SK-N-SH (cell line): ENCODE measurements at regions not wholly inside any gene's neighbourhood (a gene's known extent, or its start where the extent isn't known, plus 50 kb on each side); places are given as distances from the start of the nearest gene placed in this dataset.
A peak's percentile ranks its signal among the peaks of the same experiment; 100 is the strongest.

Source experiments
- CTCF ChIA-PET: fragments of 300-600, 350-600 bp; formaldehyde crosslinking; extraction: SDS; loops from one replicate; lab custom pipeline; 2021; lab: Yijun Ruan, JAX
- POLR2A ChIA-PET: fragments of 350-600 bp; sonication (Branson Sonifier 250); formaldehyde crosslinking; extraction: SDS; loops from one replicate; lab custom pipeline; 2020; ENCODE audit warnings: antibody characterized with exemption, inconsistent platforms; lab: Yijun Ruan, JAX
- DNase-seq: peaks from one replicate; pipeline ENCODE4 v3.0.0; 2012
- H2AFZ ChIP-seq: fragments of 200-600 bp; sonication (generic); 2 replicates; pipeline ENCODE4 v1.8.1; 2016; ENCODE audit warnings: antibody characterized with exemption, mild to moderate bottlenecking, low read depth
- H3F3A ChIP-seq: fragments of 200-600 bp; sonication (generic); replicated peaks from 2 replicates; pipeline ENCODE3; 2016; ENCODE audit warnings: antibody characterized with exemption, mild to moderate bottlenecking; ENCODE audit not compliant: insufficient read depth
- H3K27ac ChIP-seq, 2 experiments: fragments of 200-500 bp in 1 of 2; fragments of 200-600 bp in 1 of 2; sonication (Bioruptor generic) in 1 of 2; sonication (generic), shearing (Covaris generic) in 1 of 2; 2 replicates each; pipeline versions ENCODE4 v1.5.1 to v1.6.1; 2014 to 2016; ENCODE audit warnings: low read depth in 2 of 2, inconsistent platforms in 1 of 2, low read length in 1 of 2, mild to moderate bottlenecking in 1 of 2, mixed read lengths in 1 of 2
- H3K27me3 ChIP-seq: fragments of 200-600 bp; sonication (generic), shearing (Covaris generic); 2 replicates; pipeline ENCODE4 v1.6.1; 2016; ENCODE audit warnings: mixed run types; ENCODE audit not compliant: insufficient read depth
- H3K36me3 ChIP-seq, 2 experiments: fragments of 200-500 bp in 1 of 2; fragments of 200-600 bp in 1 of 2; sonication (Bioruptor generic) in 1 of 2; sonication (generic) in 1 of 2; replicated peaks in 1 of 2; 2 replicates each; pipeline versions ENCODE3 to v1.5.1; 2014 to 2016; ENCODE audit warnings: low read length in 1 of 2, mild to moderate bottlenecking in 1 of 2; ENCODE audit not compliant: insufficient read depth in 2 of 2, control insufficient read depth in 1 of 2
- H3K4me1 ChIP-seq, 2 experiments: fragments of 200-500 bp in 1 of 2; fragments of 200-600 bp in 1 of 2; sonication (Bioruptor generic) in 1 of 2; sonication (generic), shearing (Covaris generic) in 1 of 2; 2 replicates each; pipeline versions ENCODE4 v1.5.1 to v1.6.1; 2014 to 2016; ENCODE audit warnings: low read depth in 1 of 2, low read length in 1 of 2, mixed run types in 1 of 2; ENCODE audit not compliant: insufficient read depth in 2 of 2, control insufficient read depth in 1 of 2
- H3K4me2 ChIP-seq: fragments of 200-600 bp; sonication (generic), shearing (Covaris generic); 2 replicates; pipeline ENCODE4 v1.6.1; 2017; ENCODE audit warnings: mixed run types
- H3K4me3 ChIP-seq, 2 experiments: fragments of 200-500 bp in 1 of 2; fragments of 200-600 bp in 1 of 2; sonication (Bioruptor generic) in 1 of 2; sonication (generic), shearing (Covaris generic) in 1 of 2; 2 replicates each; pipeline versions ENCODE4 v1.5.1 to v1.8.1; 2014 to 2016; ENCODE audit warnings: low read depth in 2 of 2, inconsistent platforms in 1 of 2, low read length in 1 of 2, mild to moderate bottlenecking in 1 of 2, mixed read lengths in 1 of 2, moderate library complexity in 1 of 2
- H3K79me2 ChIP-seq: fragments of 200-600 bp; sonication (generic); 2 replicates; pipeline ENCODE4 v1.8.1; 2017; ENCODE audit warnings: mild to moderate bottlenecking; ENCODE audit not compliant: insufficient read depth
- H3K9ac ChIP-seq: fragments of 200-600 bp; sonication (generic); 2 replicates; pipeline ENCODE4 v1.6.1; 2017; ENCODE audit warnings: mixed run types
- H3K9me2 ChIP-seq: fragments of 200-600 bp; sonication (generic); 2 replicates; pipeline ENCODE4 v1.6.1; 2017; ENCODE audit warnings: mixed run types
- H3K9me3 ChIP-seq: fragments of 200-600 bp; sonication (generic); 2 replicates; pipeline ENCODE4 v1.6.1; 2017; ENCODE audit warnings: mixed run types, mild to moderate bottlenecking, moderate library complexity
- H4K20me1 ChIP-seq: fragments of 200-600 bp; sonication (generic); 2 replicates; pipeline ENCODE4 v1.6.1; 2017; ENCODE audit warnings: mild to moderate bottlenecking, mixed run types; ENCODE audit not compliant: insufficient read depth
- CHD2 ChIP-seq: fragments of 150-350 bp; IDR thresholded peaks from 2 replicates; pipeline ENCODE4 v1.6.1; 2018; ENCODE audit warnings: low read length; ENCODE audit not compliant: partially characterized antibody
- ELF1 ChIP-seq: IDR thresholded peaks from 2 replicates; pipeline ENCODE4 v1.4.0; 2012
- EP300 ChIP-seq, 2 experiments: IDR thresholded peaks; 2 replicates each; pipeline versions ENCODE4 v1.4.0 to v1.6.1; 2012; ENCODE audit warnings: borderline replicate concordance in 1 of 2, low read depth in 1 of 2, low read length in 1 of 2
- FOXM1 ChIP-seq: IDR thresholded peaks from 2 replicates; pipeline ENCODE4 v1.4.0; 2012; ENCODE audit warnings: low read depth, mild to moderate bottlenecking
- GABPA ChIP-seq: IDR thresholded peaks from 2 replicates; pipeline ENCODE4 v1.4.0; 2012; ENCODE audit warnings: low read depth, mild to moderate bottlenecking
- GATA2 ChIP-seq: sonication (generic); formaldehyde crosslinking; IDR thresholded peaks from 2 replicates; pipeline ENCODE4 v1.5.0; 2020; ENCODE audit warnings: mild to moderate bottlenecking, missing genetic modification reagents
- MAX ChIP-seq: IDR thresholded peaks from 2 replicates; pipeline ENCODE4 v1.4.0; 2012; ENCODE audit warnings: low read depth
- MEF2A ChIP-seq: IDR thresholded peaks from 2 replicates; pipeline ENCODE4 v1.4.0; 2012; ENCODE audit warnings: low read depth, borderline replicate concordance
- MXI1 ChIP-seq: IDR thresholded peaks from 2 replicates; pipeline ENCODE4 v1.6.1; 2012; ENCODE audit warnings: mild to moderate bottlenecking, low read depth, low read length, improper control_type of control experiment
- NRF1 ChIP-seq: IDR thresholded peaks from 2 replicates; pipeline ENCODE4 v1.6.1; 2012; ENCODE audit warnings: low read depth, mild to moderate bottlenecking, low read length
- RAD21 ChIP-seq: IDR thresholded peaks from 2 replicates; pipeline ENCODE4 v1.6.1; 2012; ENCODE audit warnings: mild to moderate bottlenecking, low read length
- RFX5 ChIP-seq: IDR thresholded peaks from 2 replicates; pipeline ENCODE4 v1.6.1; 2012; ENCODE audit warnings: mild to moderate bottlenecking, improper control_type of control experiment, low read length
- TAF1 ChIP-seq: IDR thresholded peaks from 2 replicates; pipeline ENCODE4 v1.6.1; 2012; ENCODE audit warnings: low read depth, mild to moderate bottlenecking, low read length, moderate library complexity, borderline replicate concordance
- TCF12 ChIP-seq: IDR thresholded peaks from 2 replicates; pipeline ENCODE4 v1.4.0; 2012
- TEAD4 ChIP-seq: IDR thresholded peaks from 2 replicates; pipeline ENCODE4 v1.4.0; 2012; ENCODE audit warnings: mild to moderate bottlenecking, borderline replicate concordance; ENCODE audit not compliant: insufficient read depth
- USF1 ChIP-seq: IDR thresholded peaks from 2 replicates; pipeline ENCODE4 v1.4.0; 2012; ENCODE audit warnings: low read depth, borderline replicate concordance
- USF2 ChIP-seq: fragments of 150-350 bp; IDR thresholded peaks from 2 replicates; pipeline ENCODE4 v1.6.1; 2017; ENCODE audit warnings: antibody characterized with exemption, low read length, low read depth, borderline replicate concordance
- YY1 ChIP-seq: IDR thresholded peaks from 2 replicates; pipeline ENCODE4 v1.4.0; 2012; ENCODE audit warnings: low read depth, mild to moderate bottlenecking
- ZBTB33 ChIP-seq: IDR thresholded peaks from 2 replicates; pipeline ENCODE4 v1.4.0; 2012; ENCODE audit warnings: low read depth, borderline replicate concordance
- WGBS: methylation state at CpG from one replicate; pipeline ENCODE4 v1.1.6; 2017; ENCODE audit warnings: low lambda C conversion rate; 5-methylcytosine and 5-hydroxymethylcytosine counted together
- TF ChIP-seq, protein P1 (sequence below): fragments of 200-600 bp; sonication (generic); IDR thresholded peaks from 2 replicates; pipeline ENCODE4 v1.6.1; 2017; ENCODE audit warnings: antibody characterized with exemption, mild to moderate bottlenecking, moderate library complexity

DNA sequence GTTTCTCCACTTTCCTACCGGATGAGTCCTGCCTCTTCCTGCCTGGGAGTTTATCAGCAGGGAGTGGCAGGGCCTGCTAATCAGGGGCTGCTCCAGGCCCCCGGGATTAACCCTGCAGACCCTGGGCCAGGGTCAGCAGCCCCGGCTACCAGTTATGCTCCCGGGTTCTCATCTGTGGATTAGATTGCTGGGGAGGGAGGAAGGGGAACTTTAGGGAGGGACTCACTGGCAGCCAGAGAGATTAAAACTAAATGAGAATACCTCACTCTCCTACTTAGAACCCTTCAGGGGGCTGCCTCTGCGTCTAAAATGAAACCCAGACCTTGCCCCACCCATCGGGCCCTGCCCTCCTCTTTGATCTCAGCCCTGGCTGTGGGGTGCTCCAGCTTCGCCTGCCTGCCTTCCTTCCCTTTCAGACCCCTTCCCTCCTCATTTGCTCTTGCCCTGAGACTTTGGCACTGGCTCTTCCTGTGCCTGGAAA is 130.5 kb upstream of the HAND1 start:
- Histone ChIP-seq H3K4me2 (no peak overlapping the region), H3K27me3 (no peaks in the 10 kb centered on the region; the same call in 1 of the 2 replicates), H4K20me1 (no peaks in the 10 kb centered on the region), H3K27ac (peak overlapping the region in 1 of 2 experiments; percentile 62; a peak in 2 of 4 replicates), H2AFZ (no peak overlapping the region), H3K79me2 (no peaks in the 10 kb centered on the region), H3K36me3 (no peaks in the 10 kb centered on the region), H3K4me3 (no peak overlapping the region), H3K9me3 (no peaks in the 10 kb centered on the region), H3K9me2 (no peaks in the 10 kb centered on the region), H3K9ac (no peak overlapping the region), H3F3A (no peaks in the 10 kb centered on the region), H3K4me1 (peaks cover 5 to 50% of the 10 kb centered on the region in 2 experiments; a peak in 2 of 4 replicates)
- no peak for TF ChIP-seq RFX5
- no peak for TF ChIP-seq GABPA
- TF ChIP-seq CHD2: no peak
- no peak for TF ChIP-seq USF1
- no peak for TF ChIP-seq RAD21
- TF ChIP-seq MXI1: no peak
- no peak for TF ChIP-seq USF2
- TF ChIP-seq TCF12: no peak
- no peak for TF ChIP-seq ZBTB33
- TF ChIP-seq TAF1: no peak
- TF ChIP-seq ELF1: no peak
- no peak for TF ChIP-seq MEF2A
- TF ChIP-seq, protein P1, sequence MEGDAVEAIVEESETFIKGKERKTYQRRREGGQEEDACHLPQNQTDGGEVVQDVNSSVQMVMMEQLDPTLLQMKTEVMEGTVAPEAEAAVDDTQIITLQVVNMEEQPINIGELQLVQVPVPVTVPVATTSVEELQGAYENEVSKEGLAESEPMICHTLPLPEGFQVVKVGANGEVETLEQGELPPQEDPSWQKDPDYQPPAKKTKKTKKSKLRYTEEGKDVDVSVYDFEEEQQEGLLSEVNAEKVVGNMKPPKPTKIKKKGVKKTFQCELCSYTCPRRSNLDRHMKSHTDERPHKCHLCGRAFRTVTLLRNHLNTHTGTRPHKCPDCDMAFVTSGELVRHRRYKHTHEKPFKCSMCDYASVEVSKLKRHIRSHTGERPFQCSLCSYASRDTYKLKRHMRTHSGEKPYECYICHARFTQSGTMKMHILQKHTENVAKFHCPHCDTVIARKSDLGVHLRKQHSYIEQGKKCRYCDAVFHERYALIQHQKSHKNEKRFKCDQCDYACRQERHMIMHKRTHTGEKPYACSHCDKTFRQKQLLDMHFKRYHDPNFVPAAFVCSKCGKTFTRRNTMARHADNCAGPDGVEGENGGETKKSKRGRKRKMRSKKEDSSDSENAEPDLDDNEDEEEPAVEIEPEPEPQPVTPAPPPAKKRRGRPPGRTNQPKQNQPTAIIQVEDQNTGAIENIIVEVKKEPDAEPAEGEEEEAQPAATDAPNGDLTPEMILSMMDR: no peak
- TF ChIP-seq EP300 (IDR thresholded peaks at IDR 0.05; ENCODE audit: borderline replicate concordance in 1 of 2, low read depth in 1 of 2, low read length in 1 of 2): no peak
- no peak for TF ChIP-seq NRF1
- no peak for TF ChIP-seq GATA2 (CRISPR knock-in tag)
- no peak for TF ChIP-seq FOXM1
- TF ChIP-seq TEAD4: no peak
- no peak for TF ChIP-seq MAX
- TF ChIP-seq YY1: no peak
- 66% methylated on average over 7 of the region's 7 CpGs for WGBS
- ChIA-PET CTCF (interaction anchor here (0.7 to 10.9 kb wide), 15 partner anchors 21 to 634 kb away, joined by 3 to 179 read pairs (median 9); no protein-coding TSS in a partner anchor), POLR2A (interaction anchor here (1.0 to 1.8 kb wide), 3 partner anchors 83 to 131 kb away, joined by 3 to 7 read pairs (median 3); no protein-coding TSS in a partner anchor)
- DNase-seq: peak; percentile 52
